ENCODE measurements at regions not wholly inside any gene's neighbourhood (a gene's known extent, or its start where the extent isn't known, plus 50 kb on each side); places are given as distances from the start of the nearest gene placed in this dataset.

DNA sequence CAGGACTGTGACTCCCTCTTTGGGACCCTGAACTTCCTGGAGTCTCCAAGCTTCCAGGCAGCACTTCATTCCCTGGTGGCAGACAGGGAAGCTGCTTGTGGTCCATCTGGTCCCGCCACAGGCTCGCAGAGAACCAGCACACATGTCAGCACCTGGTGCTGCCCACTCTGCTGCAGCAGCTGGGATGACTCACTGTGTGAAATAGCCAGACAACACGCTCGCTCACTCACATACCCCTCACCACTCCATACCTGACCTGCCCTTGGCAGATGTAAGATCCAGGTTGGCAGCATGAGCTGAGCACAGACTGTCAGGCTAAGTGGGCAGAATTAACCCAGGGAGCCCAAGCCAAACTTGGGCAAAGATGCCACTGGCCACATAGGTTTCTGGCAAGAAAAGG lies 613.5 kb downstream of the PCDH18 start:
- Mint-ChIP-seq H3K9me3 (no peaks in the 10 kb centered on the region), H3K4me1 (no peaks in the 10 kb centered on the region), H3K27ac (ENCODE audit: low read depth) (no peak overlapping the region), H3K4me3 (no peak overlapping the region), H3K27me3 (no peaks in the 10 kb centered on the region), H3K36me3 (ENCODE audit: insufficient read depth) (no peaks in the 10 kb centered on the region)
- ATAC-seq (replicated peaks; ENCODE audit: extremely low read depth, poor library complexity, severe bottlenecking) (no peak), DNase-seq (ENCODE audit: low spot score in 2 of 2) (no peak)

DNA sequence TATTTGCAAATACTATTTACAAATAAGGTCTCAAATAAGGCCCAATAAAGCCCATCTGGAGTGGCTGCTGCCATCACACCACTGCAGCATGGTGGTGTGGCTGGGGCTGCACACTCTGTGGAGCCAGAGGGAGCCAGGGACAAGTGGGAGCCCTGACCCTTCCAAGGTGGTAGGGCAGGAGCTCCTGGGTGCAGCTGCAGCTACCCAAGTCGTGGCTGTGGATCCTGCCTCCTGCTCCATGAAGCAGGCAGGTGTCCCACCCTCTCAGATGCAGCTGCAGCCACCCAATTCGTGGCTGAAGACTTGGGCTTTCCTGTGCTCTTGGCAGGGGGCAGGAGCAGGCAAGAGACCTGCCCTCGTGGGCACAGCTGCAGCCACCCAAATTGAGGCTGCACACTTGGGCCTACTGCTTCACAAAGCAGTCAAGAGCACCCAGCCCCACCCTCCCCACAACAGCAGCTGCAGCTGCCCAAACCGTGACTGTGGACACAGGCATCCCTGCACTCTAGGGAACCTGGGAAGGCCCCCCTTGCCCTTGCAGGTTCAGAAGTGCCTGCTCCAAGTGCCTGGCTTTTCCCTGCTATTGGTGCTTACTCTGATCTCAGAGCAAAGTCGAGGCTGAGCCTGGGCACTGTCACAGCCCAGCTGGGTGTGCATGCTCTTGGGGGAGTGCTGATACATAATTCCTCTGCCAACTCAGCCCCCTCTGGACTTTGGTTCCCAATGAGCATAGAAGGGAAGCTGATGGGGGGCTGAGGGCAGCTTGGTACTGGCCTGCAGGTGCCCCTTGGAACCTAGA lies 614.8 kb downstream of the PCDH18 start:
- no peaks in the 10 kb centered on the region for H3K27me3 Mint-ChIP-seq
- H3K4me3 Mint-ChIP-seq: no peak overlapping the region
- H3K4me1 Mint-ChIP-seq: no peaks in the 10 kb centered on the region
- no peaks in the 10 kb centered on the region for H3K9me3 Mint-ChIP-seq
- no peaks in the 10 kb centered on the region for H3K36me3 Mint-ChIP-seq (ENCODE audit: insufficient read depth)
- DNase-seq (ENCODE audit: low spot score in 2 of 2): no peak
- no peak for ATAC-seq (replicated peaks; ENCODE audit: extremely low read depth, poor library complexity, severe bottlenecking)
- H3K27ac Mint-ChIP-seq (ENCODE audit: low read depth): no peak overlapping the region

DNA sequence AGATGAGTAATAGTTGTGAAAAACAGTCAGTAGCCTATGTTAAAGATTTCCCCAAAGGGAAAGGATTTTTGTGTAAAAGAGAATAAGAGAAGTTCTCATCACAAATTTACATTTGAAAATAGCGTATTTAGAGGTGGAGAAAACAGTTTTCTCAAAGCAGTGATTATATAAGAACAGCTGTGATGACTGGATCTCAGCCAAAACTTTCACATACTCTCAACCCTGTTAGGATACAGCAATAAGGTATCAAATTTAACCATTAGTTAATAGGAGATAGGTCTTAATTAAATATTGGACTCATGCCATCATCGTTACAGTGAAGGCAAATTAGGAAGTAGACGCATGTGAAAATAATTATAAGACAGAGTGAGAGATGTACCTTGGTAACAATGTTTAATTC lies 622.7 kb downstream of the PCDH18 start:
- peaks cover 6% of the 10 kb centered on the region for H3K9me3 Mint-ChIP-seq
- H3K36me3 Mint-ChIP-seq (ENCODE audit: insufficient read depth): no peaks in the 10 kb centered on the region
- no peak for ATAC-seq (replicated peaks; ENCODE audit: extremely low read depth, poor library complexity, severe bottlenecking)
- DNase-seq (ENCODE audit: low spot score in 2 of 2): no peak
- H3K4me3 Mint-ChIP-seq: no peak overlapping the region
- no peak overlapping the region for H3K27ac Mint-ChIP-seq (ENCODE audit: low read depth)
- no peaks in the 10 kb centered on the region for H3K27me3 Mint-ChIP-seq
- no peaks in the 10 kb centered on the region for H3K4me1 Mint-ChIP-seq

DNA sequence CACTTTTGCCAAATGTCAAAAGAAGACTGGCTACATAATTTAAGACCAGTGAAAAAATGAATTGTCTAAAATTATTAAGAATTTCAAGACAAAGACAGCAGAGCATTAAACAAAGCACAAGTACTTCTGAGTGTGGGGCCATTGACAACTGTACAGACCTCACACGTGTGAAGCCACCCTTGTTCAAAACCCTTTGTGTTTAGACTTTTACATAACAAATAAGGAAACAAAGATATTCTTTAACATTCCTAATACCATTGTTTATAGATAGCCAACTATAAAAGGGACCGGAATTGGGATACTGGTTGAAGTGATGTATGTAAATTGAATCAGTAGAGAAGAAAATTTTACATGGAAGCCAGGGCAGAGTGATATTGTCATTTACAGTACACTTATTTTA lies 624.2 kb downstream of the PCDH18 start:
- no peaks in the 10 kb centered on the region for H3K36me3 Mint-ChIP-seq (ENCODE audit: insufficient read depth)

DNA sequence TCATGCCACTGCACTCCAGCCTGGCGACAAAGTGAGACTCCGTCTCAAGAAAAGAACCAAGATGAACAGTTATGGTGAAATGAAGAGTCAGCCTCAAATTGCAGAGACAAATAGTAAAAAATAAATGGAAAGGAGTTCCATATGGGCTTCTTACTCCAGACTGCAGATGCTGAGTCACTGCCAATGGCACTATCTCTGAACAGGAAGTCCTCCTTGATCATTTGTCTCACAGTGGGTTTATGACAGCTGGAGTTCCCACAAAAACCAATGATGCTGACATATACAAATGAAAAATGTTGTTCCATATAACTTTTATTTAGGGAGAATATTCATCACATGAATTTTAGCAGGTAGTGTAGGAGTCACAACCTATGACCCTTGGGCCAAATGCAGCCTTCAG lies 631.6 kb downstream of the PCDH18 start:
- no peak for ATAC-seq (replicated peaks; ENCODE audit: extremely low read depth, poor library complexity, severe bottlenecking)
- H3K27ac Mint-ChIP-seq (ENCODE audit: low read depth): no peak overlapping the region
- DNase-seq (ENCODE audit: low spot score in 2 of 2): no peak
- no peaks in the 10 kb centered on the region for H3K9me3 Mint-ChIP-seq
- no peaks in the 10 kb centered on the region for H3K36me3 Mint-ChIP-seq (ENCODE audit: insufficient read depth)
- no peaks in the 10 kb centered on the region for H3K27me3 Mint-ChIP-seq
- no peaks in the 10 kb centered on the region for H3K4me1 Mint-ChIP-seq
- no peak overlapping the region for H3K4me3 Mint-ChIP-seq

More for the DNA sequence above, 624.2 kb downstream of the PCDH18 start:
- Mint-ChIP-seq H3K4me1 (no peaks in the 10 kb centered on the region), H3K27me3 (no peaks in the 10 kb centered on the region), H3K27ac (ENCODE audit: low read depth) (no peak overlapping the region), H3K4me3 (no peak overlapping the region), H3K9me3 (peaks cover 6% of the 10 kb centered on the region)
- no peak for DNase-seq (ENCODE audit: low spot score in 2 of 2)
- ATAC-seq (replicated peaks; ENCODE audit: extremely low read depth, poor library complexity, severe bottlenecking): no peak

DNA sequence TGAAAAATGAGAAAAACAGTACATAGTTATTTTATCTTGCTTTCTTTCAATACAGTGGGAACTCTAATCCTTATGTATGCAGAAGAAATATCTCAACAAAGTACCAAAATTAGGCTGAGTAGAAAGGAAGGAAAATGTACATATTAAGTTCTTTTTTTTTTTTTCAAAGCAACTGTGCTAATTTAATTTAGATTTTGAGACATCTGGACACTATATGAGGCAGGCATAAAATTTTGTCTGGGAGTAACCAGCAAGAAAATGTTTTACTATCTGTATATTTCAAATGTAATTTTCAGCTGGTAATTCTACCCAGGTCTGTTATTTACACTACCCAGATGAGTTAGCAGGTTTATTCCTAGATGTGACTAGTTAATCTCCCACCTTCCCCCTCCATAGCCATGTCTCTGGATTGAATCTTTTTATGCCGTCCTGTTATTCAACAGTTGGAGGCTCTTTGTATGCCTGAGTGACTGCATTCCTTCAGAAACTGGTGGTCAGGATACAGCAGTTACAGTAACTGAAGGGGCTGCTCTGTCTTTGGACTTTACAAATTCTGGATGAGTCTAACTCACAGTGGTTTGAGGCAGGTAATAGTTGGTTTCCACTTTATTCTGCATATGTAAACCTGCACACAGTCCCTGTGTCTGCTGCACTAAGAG lies 633.6 kb downstream of the PCDH18 start:
- H3K27me3 Mint-ChIP-seq: no peaks in the 10 kb centered on the region

DNA sequence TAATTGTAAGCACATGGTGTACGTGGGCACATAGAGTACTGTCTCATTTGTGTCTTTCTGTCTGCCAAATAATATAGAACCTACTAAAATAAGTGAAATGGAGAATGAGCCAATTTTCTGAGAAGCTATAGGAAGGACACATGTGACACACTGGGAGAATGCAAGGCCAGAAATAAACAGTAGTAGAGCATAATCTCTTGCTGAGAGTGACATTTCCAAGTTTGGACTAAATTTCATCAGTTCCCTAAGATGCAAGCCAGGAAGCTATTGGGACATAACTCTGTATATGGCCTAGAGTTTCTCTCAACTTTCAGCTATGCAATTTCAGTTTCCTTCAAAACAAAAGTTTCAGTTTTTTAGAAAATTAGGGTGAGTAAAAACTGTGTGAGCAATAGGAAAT lies 638.7 kb downstream of the PCDH18 start:
- Mint-ChIP-seq H3K4me1 (no peaks in the 10 kb centered on the region), H3K27me3 (no peaks in the 10 kb centered on the region), H3K36me3 (ENCODE audit: insufficient read depth) (no peaks in the 10 kb centered on the region), H3K9me3 (no peaks in the 10 kb centered on the region), H3K27ac (ENCODE audit: low read depth) (no peak overlapping the region), H3K4me3 (no peak overlapping the region)
- DNase-seq (ENCODE audit: low spot score in 2 of 2): no peak
- ATAC-seq (replicated peaks; ENCODE audit: extremely low read depth, poor library complexity, severe bottlenecking): no peak

More for the DNA sequence above, 633.6 kb downstream of the PCDH18 start:
- DNase-seq (ENCODE audit: low spot score in 2 of 2) (no peak), ATAC-seq (replicated peaks; ENCODE audit: extremely low read depth, poor library complexity, severe bottlenecking) (no peak)
- Mint-ChIP-seq H3K4me1 (no peaks in the 10 kb centered on the region), H3K9me3 (no peaks in the 10 kb centered on the region), H3K36me3 (ENCODE audit: insufficient read depth) (no peaks in the 10 kb centered on the region), H3K27ac (ENCODE audit: low read depth) (no peak overlapping the region), H3K4me3 (no peak overlapping the region)

DNA sequence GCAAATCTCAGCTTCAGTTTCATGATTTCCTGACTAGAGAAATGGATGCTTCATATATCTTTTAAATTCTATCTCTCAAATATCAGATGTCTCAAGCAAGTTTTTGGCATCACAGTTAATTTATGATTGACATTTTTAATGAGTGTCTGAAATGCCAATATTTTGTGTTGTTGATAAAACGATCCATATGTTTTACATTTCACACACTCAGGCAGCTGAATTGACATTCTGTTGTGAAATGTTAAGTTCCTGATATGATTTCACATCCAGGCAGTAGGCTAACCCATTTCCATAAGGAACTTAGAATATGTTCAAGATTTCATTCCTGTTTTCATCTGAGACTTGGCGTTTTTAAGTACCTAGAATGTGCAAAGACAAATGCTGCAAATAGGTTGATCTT lies 650.6 kb downstream of the PCDH18 start:
- ATAC-seq (replicated peaks; ENCODE audit: extremely low read depth, poor library complexity, severe bottlenecking): no peak
- no peak overlapping the region for H3K27ac Mint-ChIP-seq (ENCODE audit: low read depth)
- no peak overlapping the region for H3K4me3 Mint-ChIP-seq
- no peak for DNase-seq (ENCODE audit: low spot score in 2 of 2)
- no peaks in the 10 kb centered on the region for H3K36me3 Mint-ChIP-seq (ENCODE audit: insufficient read depth)
- no peaks in the 10 kb centered on the region for H3K27me3 Mint-ChIP-seq
- no peaks in the 10 kb centered on the region for H3K9me3 Mint-ChIP-seq
- H3K4me1 Mint-ChIP-seq: no peaks in the 10 kb centered on the region

DNA sequence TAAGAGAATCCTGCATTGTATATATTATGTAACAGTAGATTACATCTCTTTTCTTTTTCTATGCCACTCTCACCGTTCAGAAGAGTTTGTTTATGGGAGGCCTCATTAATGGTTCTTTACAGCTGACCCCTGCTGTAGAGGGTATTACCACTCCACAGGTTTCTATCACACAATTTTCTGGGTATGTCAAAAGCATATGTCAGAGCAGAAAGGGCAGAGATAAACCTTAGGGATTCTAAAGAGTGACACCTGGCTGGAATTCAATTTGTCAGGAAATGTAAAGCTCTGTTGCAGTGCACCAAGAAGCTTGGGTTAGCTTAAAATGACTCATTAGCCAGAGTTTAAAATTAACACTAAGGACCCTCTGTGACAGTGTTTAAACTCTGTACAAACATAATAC lies 658.7 kb downstream of the PCDH18 start:
- ATAC-seq (replicated peaks; ENCODE audit: extremely low read depth, poor library complexity, severe bottlenecking) (no peak), DNase-seq (ENCODE audit: low spot score in 2 of 2) (no peak)
- Mint-ChIP-seq H3K4me3 (no peak overlapping the region), H3K27me3 (no peaks in the 10 kb centered on the region), H3K36me3 (ENCODE audit: insufficient read depth) (no peaks in the 10 kb centered on the region), H3K4me1 (no peaks in the 10 kb centered on the region), H3K27ac (ENCODE audit: low read depth) (no peak overlapping the region), H3K9me3 (no peaks in the 10 kb centered on the region)

DNA sequence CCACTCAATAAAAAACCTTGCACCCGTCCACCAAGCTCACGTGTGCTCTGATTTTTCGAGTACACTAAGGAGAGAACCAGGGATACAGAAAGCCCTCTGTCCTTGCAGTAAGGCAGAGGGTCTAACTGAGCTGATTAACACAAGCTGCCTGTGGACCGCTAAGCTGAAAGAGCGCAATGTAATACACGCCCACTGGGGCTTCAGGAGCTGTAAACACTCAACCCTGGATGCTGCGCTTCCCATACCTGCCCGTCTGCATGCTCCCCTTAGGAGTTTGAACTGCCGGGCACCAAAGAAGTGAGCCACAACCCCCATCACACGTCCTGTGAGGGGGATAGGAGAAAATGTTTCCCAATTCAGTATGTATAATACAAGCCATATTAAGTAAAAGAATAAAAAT lies 664.8 kb downstream of the PCDH18 start:
- Mint-ChIP-seq H3K27ac (ENCODE audit: low read depth) (no peak overlapping the region), H3K4me1 (no peaks in the 10 kb centered on the region), H3K9me3 (no peaks in the 10 kb centered on the region), H3K27me3 (no peaks in the 10 kb centered on the region), H3K4me3 (no peak overlapping the region), H3K36me3 (ENCODE audit: insufficient read depth) (no peaks in the 10 kb centered on the region)
- no peak for DNase-seq (ENCODE audit: low spot score in 2 of 2)
- no peak for ATAC-seq (replicated peaks; ENCODE audit: extremely low read depth, poor library complexity, severe bottlenecking)

DNA sequence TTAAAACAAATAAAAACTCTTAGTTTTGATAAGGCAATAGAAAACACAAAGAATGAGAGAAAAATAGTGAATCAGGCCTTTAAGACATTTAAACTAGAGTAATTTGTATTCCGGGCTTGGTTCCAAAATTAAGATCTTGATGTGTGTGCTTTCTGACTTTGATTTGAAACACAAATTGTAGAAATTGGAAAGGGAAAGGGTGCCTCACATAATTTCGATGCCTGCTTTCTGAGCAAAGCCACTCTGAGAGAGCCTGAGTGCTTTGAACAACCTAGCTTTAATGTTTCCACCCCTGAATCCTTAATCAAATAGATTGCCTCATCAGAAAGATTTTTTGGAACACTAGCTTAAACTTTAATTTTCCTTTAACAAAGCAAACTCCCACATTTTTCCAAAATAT lies 666.8 kb downstream of the PCDH18 start:
- DNase-seq (ENCODE audit: low spot score in 2 of 2) (no peak), ATAC-seq (replicated peaks; ENCODE audit: extremely low read depth, poor library complexity, severe bottlenecking) (no peak)
- Mint-ChIP-seq H3K27ac (ENCODE audit: low read depth) (no peak overlapping the region), H3K4me3 (no peak overlapping the region), H3K9me3 (no peaks in the 10 kb centered on the region), H3K36me3 (ENCODE audit: insufficient read depth) (no peaks in the 10 kb centered on the region), H3K27me3 (no peaks in the 10 kb centered on the region), H3K4me1 (no peaks in the 10 kb centered on the region)

DNA sequence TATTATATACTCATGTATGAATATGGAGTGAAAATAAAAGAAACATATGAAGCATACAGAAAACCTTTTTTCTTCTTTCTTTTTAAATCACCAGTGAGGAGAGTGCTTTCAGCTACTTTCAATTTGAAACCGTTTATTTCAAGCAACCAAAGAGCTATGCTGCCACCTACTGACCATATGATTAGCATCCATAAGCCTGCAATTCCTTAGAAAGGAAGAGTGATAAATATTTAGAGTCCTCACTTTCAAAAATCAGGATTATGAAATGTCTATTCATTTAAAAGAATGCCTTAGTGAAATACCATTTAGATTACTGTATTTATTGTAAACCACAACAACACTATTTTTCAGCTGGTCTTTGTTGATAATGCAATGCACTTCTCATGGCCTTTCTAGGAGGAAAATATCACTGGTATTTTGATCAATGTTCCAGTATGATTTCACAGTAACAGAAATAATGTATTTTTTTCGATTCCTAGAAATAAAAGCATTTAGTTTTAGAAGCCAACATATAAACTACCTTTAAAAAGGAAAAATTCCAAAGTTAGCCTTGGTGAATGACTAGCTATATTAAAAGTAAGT lies 667.6 kb downstream of the PCDH18 start:
- H3K27me3 Mint-ChIP-seq: no peaks in the 10 kb centered on the region
- no peaks in the 10 kb centered on the region for H3K9me3 Mint-ChIP-seq
- H3K4me1 Mint-ChIP-seq: no peaks in the 10 kb centered on the region
- no peak overlapping the region for H3K4me3 Mint-ChIP-seq
- no peak for DNase-seq (ENCODE audit: low spot score in 2 of 2)
- ATAC-seq (replicated peaks; ENCODE audit: extremely low read depth, poor library complexity, severe bottlenecking): no peak
- no peak overlapping the region for H3K27ac Mint-ChIP-seq (ENCODE audit: low read depth)
- no peaks in the 10 kb centered on the region for H3K36me3 Mint-ChIP-seq (ENCODE audit: insufficient read depth)

DNA sequence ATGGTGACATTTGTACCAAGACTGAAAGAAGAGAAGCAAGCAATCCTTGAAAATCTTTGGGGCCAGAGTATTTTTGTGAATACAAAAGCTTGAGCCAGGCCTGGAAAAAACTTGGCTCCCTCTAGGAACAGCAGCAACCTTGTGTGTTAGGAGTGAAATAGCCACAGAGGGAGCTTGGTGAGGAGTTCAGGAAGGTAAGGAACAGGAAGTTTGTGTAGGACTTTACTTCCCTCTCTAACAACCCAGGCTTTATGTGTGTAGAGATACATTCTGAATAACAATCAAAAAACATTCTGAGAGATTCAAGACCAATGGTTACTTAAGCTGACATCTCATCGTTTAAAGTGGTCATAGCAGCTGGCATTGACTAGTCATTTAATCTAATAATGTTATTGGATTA lies 668.5 kb downstream of the PCDH18 start:
- Mint-ChIP-seq H3K4me3 (no peak overlapping the region), H3K9me3 (no peaks in the 10 kb centered on the region), H3K27ac (ENCODE audit: low read depth) (no peak overlapping the region), H3K36me3 (ENCODE audit: insufficient read depth) (no peaks in the 10 kb centered on the region), H3K27me3 (no peaks in the 10 kb centered on the region), H3K4me1 (no peaks in the 10 kb centered on the region)
- ATAC-seq (replicated peaks; ENCODE audit: extremely low read depth, poor library complexity, severe bottlenecking): no peak
- DNase-seq (ENCODE audit: low spot score in 2 of 2): no peak

Measured in central memory CD8-positive, alpha-beta T cell (primary cell).